ENCODE measurements at regions not wholly inside any gene's neighbourhood (a gene's known extent, or its start where the extent isn't known, plus 50 kb on each side); places are given as distances from the start of the nearest gene placed in this dataset.

DNA sequence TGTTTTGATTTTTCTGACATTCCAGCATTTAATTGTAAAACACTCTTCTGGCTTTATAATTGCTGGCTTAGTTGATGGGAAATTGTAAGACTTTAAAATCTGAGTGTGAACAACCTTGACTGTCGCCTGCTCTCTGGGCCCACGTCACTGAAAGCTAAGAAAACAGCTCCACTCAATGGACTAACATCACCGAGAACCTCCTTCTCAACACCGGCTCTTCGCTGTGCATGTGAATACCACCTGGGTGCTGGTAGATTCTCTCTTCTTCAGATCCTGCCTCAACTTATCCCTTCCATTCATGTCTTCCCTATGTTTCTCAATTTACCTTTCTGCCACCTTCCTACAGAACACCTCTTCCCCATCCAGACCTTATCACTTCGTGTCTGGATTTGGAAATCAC, 523.1 kb upstream of the ID2 start:
- Histone ChIP-seq H4K20me1 (ENCODE audit: low read depth) (no peaks in the 10 kb centered on the region), H3F3A (ENCODE audit: low read depth) (no peaks in the 10 kb centered on the region), H3K79me2 (ENCODE audit: low read depth) (no peaks in the 10 kb centered on the region), H3K27ac (no peak overlapping the region), H2AFZ (replicated peaks) (no peak overlapping the region), H3K27me3 (no peaks in the 10 kb centered on the region), H3K36me3 (no peaks in the 10 kb centered on the region), H3K4me1 (peaks cover 17% of the 10 kb centered on the region), H3K4me3 (no peak overlapping the region), H3K4me2 (no peak overlapping the region), H3K9me3 (ENCODE audit: low read depth) (no peaks in the 10 kb centered on the region), H3K9ac (no peak overlapping the region)
- Mint-ChIP-seq H3K27ac (peak overlapping the region; percentile 12), H3K4me1 (peaks cover 43% of the 10 kb centered on the region), H3K9me3 (peaks cover 6% of the 10 kb centered on the region), H3K36me3 (peaks cover 6% of the 10 kb centered on the region), H3K27me3 (ENCODE audit: insufficient read depth, low read depth) (peaks cover 6% of the 10 kb centered on the region), H3K4me3 (no peak overlapping the region)
- no peak for DNase-seq (ENCODE audit: low spot score)
- TF ChIP-seq CTCF (IDR thresholded peaks at IDR 0.05) (no peak), EZH2 (IDR thresholded peaks at IDR 0.05) (no peak), EZH2phosphoT487 (IDR thresholded peaks at IDR 0.05) (no peak)

DNA sequence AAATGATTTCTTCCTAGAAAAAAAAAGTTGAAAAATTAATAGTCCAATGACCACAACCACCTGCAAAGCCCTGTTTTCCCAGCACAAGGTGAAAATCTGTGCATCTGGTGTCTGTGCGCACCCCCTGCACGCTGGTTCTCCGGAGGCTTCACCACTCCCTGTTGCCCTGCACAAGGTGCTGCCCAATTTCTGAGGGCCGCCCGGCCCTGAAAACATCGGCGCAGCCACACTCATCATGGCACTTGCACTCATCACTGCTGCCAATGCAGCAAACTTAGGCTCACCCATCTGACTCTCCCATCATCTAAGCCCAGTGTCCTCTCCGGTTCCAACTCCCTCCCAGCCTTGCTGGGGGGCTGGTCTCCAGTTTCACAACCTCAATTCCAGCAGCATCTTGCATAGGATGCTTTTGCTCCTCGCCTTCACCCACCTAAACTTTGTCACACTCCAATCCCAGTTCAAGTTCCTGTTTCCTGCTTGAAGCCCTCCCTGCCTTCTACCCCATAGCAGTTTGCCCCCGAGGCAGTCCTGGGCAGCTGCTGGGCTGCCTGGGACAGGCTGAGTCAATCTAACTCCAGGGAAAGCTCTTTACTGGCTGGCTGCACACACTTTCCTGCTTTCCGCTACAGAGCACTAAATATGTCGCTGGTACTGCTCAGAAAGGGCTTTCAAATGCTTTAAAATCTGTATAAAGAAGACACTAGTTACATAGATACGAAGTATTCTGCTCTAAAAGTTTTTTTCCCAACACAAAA, 522.5 kb upstream of the ID2 start:
- Histone ChIP-seq H3K79me2 (ENCODE audit: low read depth) (no peaks in the 10 kb centered on the region), H3K27me3 (no peaks in the 10 kb centered on the region), H3K4me3 (no peak overlapping the region), H3K36me3 (no peaks in the 10 kb centered on the region), H3F3A (ENCODE audit: low read depth) (no peaks in the 10 kb centered on the region), H2AFZ (replicated peaks) (peak overlapping the region; percentile 32), H3K27ac (no peak overlapping the region), H3K4me2 (no peak overlapping the region), H3K9me3 (ENCODE audit: low read depth) (no peaks in the 10 kb centered on the region), H3K4me1 (peaks cover 17% of the 10 kb centered on the region), H3K9ac (no peak overlapping the region), H4K20me1 (ENCODE audit: low read depth) (no peaks in the 10 kb centered on the region)
- H3K9me3 Mint-ChIP-seq: peaks cover 6% of the 10 kb centered on the region
- H3K27ac Mint-ChIP-seq: peak overlapping the region; percentile 92
- peaks cover 6% of the 10 kb centered on the region for H3K27me3 Mint-ChIP-seq (ENCODE audit: insufficient read depth, low read depth)
- peaks cover 6% of the 10 kb centered on the region for H3K36me3 Mint-ChIP-seq
- no peak overlapping the region for H3K4me3 Mint-ChIP-seq
- no peak for TF ChIP-seq EZH2 (IDR thresholded peaks at IDR 0.05)
- no peak for TF ChIP-seq CTCF (IDR thresholded peaks at IDR 0.05)
- TF ChIP-seq EZH2phosphoT487 (IDR thresholded peaks at IDR 0.05): no peak
- DNase-seq (ENCODE audit: low spot score): no peak
- H3K4me1 Mint-ChIP-seq: peaks cover 45% of the 10 kb centered on the region

GRCh38 chr2:8159966-8160603, 521.8 kb upstream of the ID2 start:
- Histone ChIP-seq H3K9ac (no peak overlapping the region), H3K36me3 (no peaks in the 10 kb centered on the region), H3K4me2 (no peak overlapping the region), H3K27me3 (no peaks in the 10 kb centered on the region), H3K79me2 (ENCODE audit: low read depth) (no peaks in the 10 kb centered on the region), H3K9me3 (ENCODE audit: low read depth) (no peaks in the 10 kb centered on the region), H3K27ac (no peak overlapping the region), H4K20me1 (ENCODE audit: low read depth) (no peaks in the 10 kb centered on the region), H3F3A (ENCODE audit: low read depth) (no peaks in the 10 kb centered on the region), H3K4me1 (peaks cover 17% of the 10 kb centered on the region), H3K4me3 (no peak overlapping the region), H2AFZ (replicated peaks) (peak overlapping the region; percentile 32)
- Mint-ChIP-seq H3K27me3 (ENCODE audit: insufficient read depth, low read depth) (peaks cover 6% of the 10 kb centered on the region), H3K4me3 (no peak overlapping the region), H3K4me1 (peaks cover 45% of the 10 kb centered on the region), H3K36me3 (peaks cover 6% of the 10 kb centered on the region), H3K27ac (peak overlapping the region; percentile 48), H3K9me3 (peaks cover 6% of the 10 kb centered on the region)
- no peak for DNase-seq (ENCODE audit: low spot score)
- no peak for TF ChIP-seq EZH2 (IDR thresholded peaks at IDR 0.05)
- no peak for TF ChIP-seq EZH2phosphoT487 (IDR thresholded peaks at IDR 0.05)
- TF ChIP-seq CTCF (IDR thresholded peaks at IDR 0.05): no peak
